ENCODE measurements at regions not wholly inside any gene's neighbourhood (a gene's known extent, or its start where the extent isn't known, plus 50 kb on each side); places are given as distances from the start of the nearest gene placed in this dataset.
A peak's percentile ranks its signal among the peaks of the same experiment; 100 is the strongest.

DNA sequence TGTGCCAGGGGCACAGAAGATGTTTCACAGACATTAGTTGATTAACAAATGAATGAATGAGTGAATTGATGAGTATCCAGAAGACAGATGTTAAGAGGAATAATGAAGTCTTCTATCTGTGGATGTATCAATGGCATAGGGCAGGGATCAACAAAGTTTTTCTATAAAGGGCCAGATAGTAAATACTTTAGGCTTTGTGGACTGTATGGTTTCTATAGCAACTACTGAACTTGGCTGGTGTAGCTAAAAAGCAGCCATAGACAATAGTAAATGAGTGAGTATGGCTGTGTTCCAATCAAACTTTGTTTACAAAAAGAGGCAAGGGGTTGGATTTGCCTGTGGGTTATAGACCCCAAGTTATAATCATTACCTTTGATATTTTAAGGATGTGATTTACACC lies 144.0 kb downstream of the PRL start:
- H3K9ac ChIP-seq (replicated peaks; ENCODE audit: extremely low read depth, insufficient read depth, low read length) = no peak overlapping the region
- no peak overlapping the region for H3K27ac ChIP-seq (ENCODE audit: insufficient read depth, low read depth, low read length)
- H3K4me2 ChIP-seq (ENCODE audit: insufficient read depth, low read length) = no peak overlapping the region
- no peaks in the 10 kb centered on the region for H3K27me3 ChIP-seq (ENCODE audit: control insufficient read depth in 2 of 2, insufficient read depth in 2 of 2, low read length in 2 of 2)
- H3K79me2 ChIP-seq (ENCODE audit: control insufficient read depth, insufficient read depth, low read length) = no peaks in the 10 kb centered on the region
- peaks cover under 1% of the 10 kb centered on the region for H3K4me1 ChIP-seq (ENCODE audit: control insufficient read depth, extremely low read depth, insufficient read depth, low read length)
- no peaks in the 10 kb centered on the region for H3K9me1 ChIP-seq (replicated peaks; ENCODE audit: control insufficient read depth, extremely low read depth, insufficient read depth, low read length)
- no peaks in the 10 kb centered on the region for H3K36me3 ChIP-seq (ENCODE audit: control insufficient read depth in 2 of 2, extremely low read depth in 1 of 2, insufficient read depth in 2 of 2, low read length in 2 of 2)
- dilution Hi-C loops (cut with MboI; ENCODE audit: extremely low pct_ligation_motif_present, low sequenced_read_pairs) (no loop called here), intact Hi-C loops (cut with micrococcal nuclease) (no loop called here)
- no peak for TF ChIP-seq JUN (IDR thresholded peaks at IDR 0.05; ENCODE audit: borderline replicate concordance, insufficient read depth, insufficient read length, low read depth)
- TF ChIP-seq POLR2AphosphoS5 (IDR thresholded peaks at IDR 0.05; ENCODE audit: insufficient read depth, low read depth, low read length) = no peak
- TF ChIP-seq, protein P1, sequence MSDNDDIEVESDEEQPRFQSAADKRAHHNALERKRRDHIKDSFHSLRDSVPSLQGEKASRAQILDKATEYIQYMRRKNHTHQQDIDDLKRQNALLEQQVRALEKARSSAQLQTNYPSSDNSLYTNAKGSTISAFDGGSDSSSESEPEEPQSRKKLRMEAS (IDR thresholded peaks at IDR 0.05; ENCODE audit: insufficient read depth, insufficient read length) = no peak
- TF ChIP-seq, protein P2, sequence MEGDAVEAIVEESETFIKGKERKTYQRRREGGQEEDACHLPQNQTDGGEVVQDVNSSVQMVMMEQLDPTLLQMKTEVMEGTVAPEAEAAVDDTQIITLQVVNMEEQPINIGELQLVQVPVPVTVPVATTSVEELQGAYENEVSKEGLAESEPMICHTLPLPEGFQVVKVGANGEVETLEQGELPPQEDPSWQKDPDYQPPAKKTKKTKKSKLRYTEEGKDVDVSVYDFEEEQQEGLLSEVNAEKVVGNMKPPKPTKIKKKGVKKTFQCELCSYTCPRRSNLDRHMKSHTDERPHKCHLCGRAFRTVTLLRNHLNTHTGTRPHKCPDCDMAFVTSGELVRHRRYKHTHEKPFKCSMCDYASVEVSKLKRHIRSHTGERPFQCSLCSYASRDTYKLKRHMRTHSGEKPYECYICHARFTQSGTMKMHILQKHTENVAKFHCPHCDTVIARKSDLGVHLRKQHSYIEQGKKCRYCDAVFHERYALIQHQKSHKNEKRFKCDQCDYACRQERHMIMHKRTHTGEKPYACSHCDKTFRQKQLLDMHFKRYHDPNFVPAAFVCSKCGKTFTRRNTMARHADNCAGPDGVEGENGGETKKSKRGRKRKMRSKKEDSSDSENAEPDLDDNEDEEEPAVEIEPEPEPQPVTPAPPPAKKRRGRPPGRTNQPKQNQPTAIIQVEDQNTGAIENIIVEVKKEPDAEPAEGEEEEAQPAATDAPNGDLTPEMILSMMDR (IDR thresholded peaks at IDR 0.05; ENCODE audit: extremely low read depth in 1 of 2, insufficient read depth in 1 of 2, low read depth in 1 of 2, low read length in 2 of 2) = no peak
- no peak for TF ChIP-seq GATA2 (IDR thresholded peaks at IDR 0.05; ENCODE audit: insufficient read depth, insufficient read length, low read depth, low read length)
- no peak for TF ChIP-seq EZH2 (IDR thresholded peaks at IDR 0.05; ENCODE audit: borderline replicate concordance, low read depth, low read length, severe bottlenecking)
- no peak for TF ChIP-seq POLR2A (IDR thresholded peaks at IDR 0.05; ENCODE audit: low read depth, low read length)
- TF ChIP-seq MYC (IDR thresholded peaks at IDR 0.05; ENCODE audit: low read depth, low read length) = no peak
- no peak for TF ChIP-seq FOS (IDR thresholded peaks at IDR 0.05; ENCODE audit: borderline replicate concordance, insufficient read depth, low read length)
- H2AFZ ChIP-seq (ENCODE audit: low read depth, low read length) = no peak overlapping the region
- no peak for FAIRE-seq
- no peaks in the 10 kb centered on the region for H3K9me3 ChIP-seq (replicated peaks; ENCODE audit: control insufficient read depth, insufficient read depth, low read length)
- H3K4me3 ChIP-seq (replicated peaks in 1 of 3; ENCODE audit: insufficient read depth in 1 of 3, low read depth in 1 of 3, low read length in 3 of 3) = no peak overlapping the region
- no peaks in the 10 kb centered on the region for H4K20me1 ChIP-seq (replicated peaks; ENCODE audit: control insufficient read depth, extremely low read depth, insufficient read depth, low read length)
- DNase-seq (ENCODE audit: low read depth, low spot score) = peak; percentile 73
- CTCF ChIA-PET = interaction anchor here (1.1 kb wide), 1 partner anchor 9 kb away, joined by 3 read pairs; no protein-coding TSS in a partner anchor
- POLR2A ChIA-PET = no interaction called here
- BruUV-seq (replicated peaks) = no TSS peak

All from endothelial cell of umbilical vein (primary cell).